Bronchial epithelial cell (primary cell): ENCODE measurements at regions not wholly inside any gene's neighbourhood (a gene's known extent, or its start where the extent isn't known, plus 50 kb on each side); places are given as distances from the start of the nearest gene placed in this dataset.
A peak's percentile ranks its signal among the peaks of the same experiment; 100 is the strongest.

Experiments
- DNase-seq: peaks from one replicate; pipeline ENCODE4 v3.0.0-alpha.2; 2010; ENCODE audit warnings: low read depth
- FAIRE-seq: peaks from 2 replicates; lab custom pipeline; 2011; peaks lifted over from hg19 to GRCh38; lab: Jason Lieb, UNC
- H3K27me3 ChIP-seq: 2 replicates; pipeline ENCODE4 v1.5.1; 2011; ENCODE audit warnings: low read length; ENCODE audit not compliant: control insufficient read depth, insufficient read depth
- H3K36me3 ChIP-seq: 2 replicates; pipeline ENCODE4 v1.5.1; 2011; ENCODE audit warnings: low read length; ENCODE audit not compliant: control insufficient read depth, insufficient read depth
- H3K4me3 ChIP-seq: 2 replicates; pipeline ENCODE4 v1.5.1; 2011; ENCODE audit warnings: mild to moderate bottlenecking, low read depth, low read length, control low read depth
- CTCF ChIP-seq: IDR thresholded peaks from 2 replicates; pipeline ENCODE4 v1.5.1; 2011; ENCODE audit warnings: mild to moderate bottlenecking, moderate library complexity, low read length, control low read depth, inconsistent platforms; ENCODE audit not compliant: insufficient read depth, severe bottlenecking

- Histone ChIP-seq H3K27me3 (no peaks in the 10 kb centered on the region), H3K36me3 (no peaks in the 10 kb centered on the region), H3K4me3 (no peak overlapping the region)
- FAIRE-seq (no peak), DNase-seq (no peak)
- no peak for TF ChIP-seq CTCF
Observed at GRCh38 chr10:107443813-107444212, 279.3 kb upstream of the SORCS1 start.

- FAIRE-seq: no peak
- no peak overlapping the region for H3K4me3 ChIP-seq
Observed at GRCh38 chr10:107443326-107443725, 278.8 kb upstream of the SORCS1 start.

GRCh38 chr10:107442035-107442505, 277.6 kb upstream of the SORCS1 start:
- no peak for TF ChIP-seq CTCF
- no peak for FAIRE-seq
- DNase-seq: peak; percentile 84
- Histone ChIP-seq H3K4me3 (no peak overlapping the region), H3K27me3 (no peaks in the 10 kb centered on the region), H3K36me3 (no peaks in the 10 kb centered on the region)

More at GRCh38 chr10:107443326-107443725, 278.8 kb upstream of the SORCS1 start:
- H3K36me3 ChIP-seq: no peaks in the 10 kb centered on the region
- no peak for DNase-seq
- no peaks in the 10 kb centered on the region for H3K27me3 ChIP-seq
- no peak for TF ChIP-seq CTCF

GRCh38 chr10:107440741-107441140, 276.2 kb upstream of the SORCS1 start:
- no peaks in the 10 kb centered on the region for H3K36me3 ChIP-seq
- FAIRE-seq (no peak), DNase-seq (no peak)
- H3K27me3 ChIP-seq: no peaks in the 10 kb centered on the region
- no peak for TF ChIP-seq CTCF
- H3K4me3 ChIP-seq: no peak overlapping the region

- H3K36me3 ChIP-seq: no peaks in the 10 kb centered on the region
- FAIRE-seq: no peak
- DNase-seq: no peak
- TF ChIP-seq CTCF: no peak
- no peak overlapping the region for H3K4me3 ChIP-seq
- H3K27me3 ChIP-seq: no peaks in the 10 kb centered on the region
Observed at GRCh38 chr10:107437921-107438320, 273.4 kb upstream of the SORCS1 start.

GRCh38 chr10:107436568-107436967, 272.1 kb upstream of the SORCS1 start:
- Histone ChIP-seq H3K4me3 (no peak overlapping the region), H3K36me3 (no peaks in the 10 kb centered on the region), H3K27me3 (no peaks in the 10 kb centered on the region)
- DNase-seq: no peak
- no peak for FAIRE-seq
- TF ChIP-seq CTCF: no peak
